HCT116 (cell line): ENCODE measurements at regions not wholly inside any gene's neighbourhood (a gene's known extent, or its start where the extent isn't known, plus 50 kb on each side); places are given as distances from the start of the nearest gene placed in this dataset.

Experiments used
- ATAC-seq: fragments of 200-7000 bp; cut with Tn5 transposase; 2 replicates; pipeline ENCODE4 v1.9.1; 2020; ENCODE audit warnings: mild to moderate bottlenecking, moderate library complexity
- BruUV-seq: library from RNA; stranded (reverse); fragments of 400-500 nt; replicated peaks from 2 replicates; lab custom pipeline; 2021; lab: Mats Ljungman, UMichigan
- CTCF ChIA-PET: fragments of 300-600 bp; sonication (Branson Sonifier 250); formaldehyde crosslinking; loops from one replicate; lab custom pipeline; 2021; ENCODE audit warnings: antibody characterized with exemption; lab: Charles Lee
- POLR2A ChIA-PET: fragments of 300-600, 350-600 bp; sonication (Branson Sonifier 250); formaldehyde crosslinking; loops from one replicate; lab custom pipeline; 2021; ENCODE audit warnings: antibody characterized with exemption; lab: Charles Lee
- RAD21 ChIA-PET, 2 experiments: fragments of 300-600 bp; sonication (Branson Sonifier 250); formaldehyde crosslinking; loops; one replicate each; lab custom pipeline; 2023; ENCODE audit warnings: low total read pairs in 2 of 2; ENCODE audit not compliant: uncharacterized antibody in 2 of 2, unreplicated experiment in 2 of 2, low non-redundant PET in 1 of 2; lab: Charles Lee
- DNase-seq: peaks from one replicate; pipeline ENCODE4 v3.0.0-alpha.2; 2010; ENCODE audit warnings: low read depth, low spot score
- H2AFZ ChIP-seq: fragments of 200-600 bp; shearing (Covaris generic), sonication (generic); 2 replicates; pipeline ENCODE4 v1.6.1; 2017; ENCODE audit warnings: low read depth, mixed run types, mixed read lengths, antibody characterized with exemption, low read length; ENCODE audit not compliant: poor library complexity, severe bottlenecking
- H3K27ac ChIP-seq: 2 replicates; pipeline ENCODE4 v1.5.1; 2012; ENCODE audit warnings: low read depth, low read length
- H3K27me3 ChIP-seq: fragments of 200-600 bp; sonication (generic); 2 replicates; pipeline ENCODE4 v1.6.1; 2016; ENCODE audit warnings: mixed run types, low read length, mixed read lengths; ENCODE audit not compliant: insufficient read depth
- H3K36me3 ChIP-seq, 2 experiments: fragments of 200-500 bp in 1 of 2; fragments of 200-600 bp in 1 of 2; sonication (Bioruptor generic) in 1 of 2; sonication (generic) in 1 of 2; 2 replicates each; pipeline versions ENCODE4 v1.5.1 to v1.6.1; 2014 to 2016; ENCODE audit warnings: low read length in 2 of 2, inconsistent platforms in 1 of 2, mixed read lengths in 1 of 2, mixed run types in 1 of 2; ENCODE audit not compliant: insufficient read depth in 2 of 2, control insufficient read depth in 1 of 2
- H3K4me1 ChIP-seq, 2 experiments: fragments of 200-600 bp in 1 of 2; sonication (generic) in 1 of 2; 2 replicates each; pipeline versions ENCODE4 v1.5.1 to v1.6.1; 2012 to 2017; ENCODE audit warnings: low read length in 2 of 2, inconsistent platforms in 1 of 2, mild to moderate bottlenecking in 1 of 2, mixed read lengths in 1 of 2, mixed run types in 1 of 2, moderate library complexity in 1 of 2; ENCODE audit not compliant: insufficient read depth in 2 of 2, control insufficient read depth in 1 of 2
- H3K4me2 ChIP-seq: fragments of 200-600 bp; sonication (generic); 2 replicates; pipeline ENCODE4 v1.6.1; 2017; ENCODE audit warnings: mixed run types, low read length, mixed read lengths
- H3K4me3 ChIP-seq, 2 experiments: fragments of 200-600 bp in 1 of 2; sonication (generic) in 1 of 2; replicated peaks in 1 of 2; 2 replicates each; pipeline ENCODE4 v1.5.1; 2011 to 2016; ENCODE audit warnings: low read length in 2 of 2, control low read depth in 1 of 2, low read depth in 1 of 2, mild to moderate bottlenecking in 1 of 2, mixed read lengths in 1 of 2, mixed run types in 1 of 2
- H3K79me2 ChIP-seq: fragments of 200-600 bp; sonication (generic); 2 replicates; pipeline ENCODE4 v1.6.1; 2017; ENCODE audit warnings: mild to moderate bottlenecking, mixed run types, low read length, moderate library complexity, mixed read lengths; ENCODE audit not compliant: insufficient read depth
- H3K9ac ChIP-seq: fragments of 200-600 bp; sonication (generic); 2 replicates; pipeline ENCODE4 v1.6.1; 2016; ENCODE audit warnings: low read length, mixed read lengths
- H3K9me2 ChIP-seq: fragments of 200-600 bp; sonication (generic), shearing (Covaris generic); 2 replicates; pipeline ENCODE4 v1.6.1; 2017; ENCODE audit warnings: mixed run types, mild to moderate bottlenecking, moderate library complexity; ENCODE audit not compliant: insufficient read depth
- H3K9me3 ChIP-seq, 2 experiments: fragments of 200-500 bp in 1 of 2; fragments of 200-600 bp in 1 of 2; sonication (Bioruptor generic) in 1 of 2; sonication (generic) in 1 of 2; 2 replicates each; pipeline ENCODE4 v1.6.1; 2014 to 2017; ENCODE audit warnings: low read length in 2 of 2, mixed read lengths in 2 of 2, inconsistent platforms in 1 of 2, low read depth in 1 of 2, mild to moderate bottlenecking in 1 of 2, mixed run types in 1 of 2, moderate library complexity in 1 of 2; ENCODE audit not compliant: control insufficient read depth in 1 of 2, insufficient read depth in 1 of 2
- H4K20me1 ChIP-seq: fragments of 200-600 bp; sonication (generic), shearing (Covaris generic); 2 replicates; pipeline ENCODE4 v1.6.1; 2017; ENCODE audit warnings: mixed run types, mild to moderate bottlenecking, moderate library complexity; ENCODE audit not compliant: insufficient read depth
- ATF3 ChIP-seq: IDR thresholded peaks from 2 replicates; pipeline ENCODE4 v1.6.1; 2012
- EZH2 ChIP-seq: fragments of 200-600 bp; sonication (generic); IDR thresholded peaks from 2 replicates; pipeline ENCODE4 v1.6.1; 2017; ENCODE audit warnings: antibody characterized with exemption, mixed run types
- EZH2phosphoT487 ChIP-seq: fragments of 200-600 bp; IDR thresholded peaks from 2 replicates; pipeline ENCODE4 v1.6.1; 2018; ENCODE audit warnings: antibody characterized with exemption, borderline replicate concordance
- JUND ChIP-seq: IDR thresholded peaks from 2 replicates; pipeline ENCODE4 v1.6.1; 2012
- MAX ChIP-seq: IDR thresholded peaks from 2 replicates; pipeline ENCODE4 v1.6.1; 2012
- POLR2A ChIP-seq: IDR thresholded peaks from 2 replicates; pipeline ENCODE4 v1.7.0; 2011; ENCODE audit warnings: borderline replicate concordance; ENCODE audit not compliant: insufficient read depth, insufficient read length; ENCODE audit errors: extremely low read depth
- POLR2AphosphoS5 ChIP-seq: IDR thresholded peaks from 2 replicates; pipeline ENCODE4 v1.6.1; 2011; ENCODE audit warnings: mild to moderate bottlenecking, low read depth, low read length, moderate library complexity
- RAD21 ChIP-seq: IDR thresholded peaks from 2 replicates; pipeline ENCODE4 v1.6.1; 2012; ENCODE audit warnings: low read depth, mild to moderate bottlenecking
- SP1 ChIP-seq: IDR thresholded peaks from 2 replicates; pipeline ENCODE4 v1.6.1; 2012; ENCODE audit warnings: low read depth
- SRF ChIP-seq: IDR thresholded peaks from 2 replicates; pipeline ENCODE4 v1.6.1; 2012; ENCODE audit warnings: low read depth
- ZBTB33 ChIP-seq: IDR thresholded peaks from 2 replicates; pipeline ENCODE4 v1.6.1; 2011; ENCODE audit warnings: mild to moderate bottlenecking, low read length, moderate library complexity; ENCODE audit not compliant: insufficient replicate concordance; ENCODE audit errors: extremely low read depth
- intact Hi-C: fragments of 100-400 bp; cut with micrococcal nuclease; formaldehyde crosslinking; loops from 2 replicates; pipeline ENCODE4 v1.10.0; 2022

GRCh38 chr9:38286357-38286756 lies 106.1 kb upstream of the ALDH1B1 start:
- Histone ChIP-seq H3K9me3 (no peaks in the 10 kb centered on the region), H2AFZ (no peak overlapping the region), H3K27me3 (no peaks in the 10 kb centered on the region), H3K79me2 (no peaks in the 10 kb centered on the region), H3K27ac (no peak overlapping the region), H4K20me1 (no peaks in the 10 kb centered on the region), H3K4me2 (no peak overlapping the region), H3K9me2 (no peaks in the 10 kb centered on the region), H3K9ac (no peak overlapping the region), H3K4me3 (no peak overlapping the region), H3K36me3 (no peaks in the 10 kb centered on the region), H3K4me1 (no peaks in the 10 kb centered on the region)
- ChIA-PET CTCF (no interaction called here), POLR2A (no interaction called here), RAD21 (no interaction called here)
- DNase-seq (no peak), ATAC-seq (no peak)
- TF ChIP-seq SRF, result no peak
- TF ChIP-seq POLR2AphosphoS5, result no peak
- TF ChIP-seq RAD21, result no peak
- no peak for TF ChIP-seq ATF3
- TF ChIP-seq MAX, result no peak
- TF ChIP-seq POLR2A, result no peak
- BruUV-seq, result no TSS peak
- intact Hi-C loops, result no loop called here

- TF ChIP-seq JUND (no peak), ZBTB33 (no peak), POLR2A (no peak), SP1 (no peak), POLR2AphosphoS5 (no peak), SRF (no peak), EZH2phosphoT487 (no peak), EZH2 (no peak)
- Histone ChIP-seq H3K9me3 (no peaks in the 10 kb centered on the region), H3K4me2 (no peak overlapping the region), H3K9ac (no peak overlapping the region), H3K4me1 (no peaks in the 10 kb centered on the region), H3K27me3 (no peaks in the 10 kb centered on the region), H3K36me3 (no peaks in the 10 kb centered on the region), H4K20me1 (no peaks in the 10 kb centered on the region), H3K79me2 (no peaks in the 10 kb centered on the region), H3K9me2 (no peaks in the 10 kb centered on the region), H2AFZ (no peak overlapping the region), H3K4me3 (no peak overlapping the region), H3K27ac (no peak overlapping the region)
- intact Hi-C loops, result loop anchor here (2.0 kb wide), 1 partner anchor 20 kb away; no protein-coding TSS in a partner anchor
- no peak for ATAC-seq
- no peak for DNase-seq
- BruUV-seq, result no TSS peak
- CTCF ChIA-PET, result no interaction called here
- POLR2A ChIA-PET, result no interaction called here
- RAD21 ChIA-PET, result no interaction called here
Observed at GRCh38 chr9:38285236-38285635, 107.3 kb upstream of the ALDH1B1 start.
